GM21367 (cell line): ENCODE measurements at regions not wholly inside any gene's neighbourhood (a gene's known extent, or its start where the extent isn't known, plus 50 kb on each side); places are given as distances from the start of the nearest gene placed in this dataset.

ENCODE experiments used
- ATAC-seq: cut with Tn5 transposase; IDR thresholded peaks from one replicate; pipeline ENCODE4 v1.9.1; 2021; ENCODE audit not compliant: unreplicated experiment

DNA sequence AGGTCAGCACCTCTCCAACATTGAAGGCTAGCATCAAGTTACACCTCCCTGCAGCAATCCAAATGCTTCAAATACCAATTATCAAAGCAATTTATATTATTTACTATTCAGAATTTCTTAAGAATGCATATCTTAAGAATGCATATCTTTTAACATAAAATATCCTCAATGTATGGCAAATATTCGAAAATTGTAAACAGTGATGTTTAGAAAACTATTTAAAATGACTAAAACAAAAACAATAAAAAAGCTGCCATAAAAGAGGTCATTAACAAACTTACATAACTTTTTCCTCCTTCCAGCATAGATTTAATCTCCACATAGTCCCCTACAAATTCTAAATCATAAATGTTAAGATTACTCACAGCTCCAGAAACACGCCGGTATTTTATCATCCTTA lies 85.1 kb upstream of the SOX6 start:
- no peak for ATAC-seq

DNA sequence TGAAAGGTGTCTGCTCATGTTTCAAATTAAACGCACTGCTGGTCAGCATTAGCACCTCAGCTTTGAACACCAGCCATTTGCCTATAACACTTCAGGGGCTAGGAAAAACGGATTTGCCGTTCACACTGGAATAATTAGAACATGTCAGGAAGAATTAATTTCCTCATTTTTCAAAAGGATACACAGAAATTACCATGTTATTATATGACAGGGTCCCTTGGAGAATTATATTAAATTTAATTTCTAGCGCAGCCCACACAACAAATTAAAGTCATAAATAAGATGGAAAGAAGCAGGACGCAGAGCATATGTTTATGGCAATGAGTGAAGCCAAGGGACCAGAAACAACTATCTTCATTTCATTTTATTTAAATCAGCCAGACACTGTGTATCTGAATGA lies 83.8 kb upstream of the SOX6 start:
- no peak for ATAC-seq

DNA sequence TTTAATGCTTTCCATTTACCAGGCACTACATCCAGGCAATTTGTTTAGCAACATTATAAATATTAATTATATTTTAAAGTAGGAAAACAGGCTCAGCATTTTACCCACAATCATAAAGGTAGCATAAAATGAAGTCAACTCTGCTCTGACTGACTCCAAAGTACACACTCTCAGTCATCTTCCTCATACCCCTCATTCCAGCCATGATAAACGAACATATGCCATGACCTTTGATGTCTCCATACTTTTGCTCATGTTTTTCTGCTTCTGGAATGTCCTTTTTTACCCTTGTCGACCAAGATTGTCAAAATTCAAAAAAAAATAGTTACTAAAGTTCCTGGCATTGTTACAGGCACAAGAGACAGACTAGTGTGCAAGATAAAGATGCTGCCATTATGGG lies 77.7 kb upstream of the SOX6 start:
- ATAC-seq, result no peak

DNA sequence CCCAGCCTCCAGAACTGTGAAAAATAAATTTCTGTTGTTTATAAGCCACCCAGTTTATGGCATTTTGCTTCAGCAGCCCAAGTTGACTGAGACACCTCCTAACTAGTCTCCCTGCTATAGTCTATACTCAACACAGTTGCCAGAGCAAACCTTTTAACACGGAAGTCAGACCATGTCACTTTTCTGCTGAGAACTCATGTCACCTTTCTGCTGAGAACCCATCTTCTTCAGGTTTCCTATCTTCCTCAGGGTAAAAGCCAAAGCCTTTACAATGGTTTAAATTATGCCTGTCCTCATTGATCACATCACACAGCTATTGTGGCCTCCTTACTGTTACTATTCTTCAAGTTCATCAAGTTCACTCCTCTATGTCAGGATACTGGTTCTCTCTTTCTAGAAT lies 74.3 kb upstream of the SOX6 start:
- no peak for ATAC-seq

DNA sequence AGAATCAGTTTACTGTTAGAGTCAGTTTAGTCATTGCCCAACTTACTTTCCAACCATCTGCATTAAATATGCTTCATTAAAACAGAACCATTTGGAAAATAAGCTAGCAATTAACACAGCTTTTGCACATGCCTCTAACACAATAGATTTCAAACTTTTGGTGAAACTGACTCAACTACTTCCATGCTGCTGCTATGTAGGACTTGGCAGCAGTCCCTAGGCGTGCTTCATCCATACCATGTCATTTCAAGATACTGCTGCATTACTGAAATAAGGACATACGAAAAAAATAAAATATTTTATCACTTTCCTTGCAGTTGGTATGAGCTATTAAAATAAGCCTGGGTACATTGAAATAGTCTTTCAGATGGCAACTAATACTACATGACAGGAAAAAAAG lies 65.5 kb upstream of the SOX6 start:
- ATAC-seq, result no peak

DNA sequence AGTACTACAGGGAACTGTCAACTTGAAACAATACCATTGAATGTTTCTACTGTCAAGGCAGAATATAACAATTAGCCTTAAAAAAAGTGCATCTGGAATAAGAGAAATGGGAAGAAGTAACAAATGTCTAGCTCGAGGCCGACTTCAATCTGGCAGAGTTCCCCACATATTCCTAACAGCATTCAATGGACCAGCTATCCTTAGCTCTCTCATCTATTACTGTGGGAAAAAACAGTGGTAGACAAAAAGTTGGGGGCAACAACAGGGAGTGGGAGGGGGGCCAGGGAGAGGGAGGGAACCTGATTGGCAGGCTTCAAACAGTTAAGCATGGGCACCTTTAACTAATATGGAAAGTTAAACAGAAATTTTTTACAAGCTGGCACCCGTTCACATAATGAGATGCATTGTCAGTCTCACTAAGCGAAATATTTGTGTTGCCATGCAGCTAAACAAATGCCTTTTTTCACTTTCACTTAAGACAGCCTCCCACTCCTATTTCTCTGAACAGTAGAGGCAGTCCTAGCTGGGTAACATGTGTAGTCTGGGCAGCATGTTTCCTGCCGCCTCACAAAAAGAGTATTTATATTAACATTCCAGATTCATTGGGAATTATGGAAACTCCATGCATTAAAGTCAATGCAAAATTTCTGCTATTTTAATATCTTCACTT lies 62.2 kb upstream of the SOX6 start:
- ATAC-seq, result no peak

DNA sequence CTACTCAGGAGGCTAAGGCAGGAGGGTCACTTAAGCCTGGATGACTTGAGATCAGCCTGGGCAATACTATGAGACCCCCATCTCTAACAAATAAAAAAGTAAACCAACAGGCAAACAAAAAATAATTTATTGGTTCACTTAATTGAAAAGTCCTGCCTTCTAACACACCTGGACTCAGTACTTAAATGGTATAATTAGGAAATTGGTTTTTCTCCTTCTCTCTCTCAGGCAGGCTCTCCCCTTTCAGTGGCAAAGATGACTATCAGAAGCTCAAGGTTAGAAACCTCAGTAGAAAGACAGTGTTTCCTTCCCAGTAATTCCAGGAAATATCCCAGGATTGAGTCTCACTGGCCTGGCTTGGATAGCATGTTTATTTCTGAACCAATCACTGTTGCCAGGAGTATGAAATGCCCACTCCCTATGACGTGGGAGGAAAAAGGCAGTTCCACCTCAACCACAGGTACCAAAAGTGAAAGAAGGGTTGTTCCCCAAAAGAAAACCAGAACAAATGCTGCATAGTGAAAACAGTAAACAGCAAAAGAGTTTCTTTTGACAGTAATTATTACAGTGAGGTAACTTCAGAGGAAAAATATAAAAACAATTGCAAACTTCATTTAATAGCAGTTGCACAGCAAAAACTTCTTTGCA lies 56.3 kb upstream of the SOX6 start:
- peak; percentile 79 for ATAC-seq

DNA sequence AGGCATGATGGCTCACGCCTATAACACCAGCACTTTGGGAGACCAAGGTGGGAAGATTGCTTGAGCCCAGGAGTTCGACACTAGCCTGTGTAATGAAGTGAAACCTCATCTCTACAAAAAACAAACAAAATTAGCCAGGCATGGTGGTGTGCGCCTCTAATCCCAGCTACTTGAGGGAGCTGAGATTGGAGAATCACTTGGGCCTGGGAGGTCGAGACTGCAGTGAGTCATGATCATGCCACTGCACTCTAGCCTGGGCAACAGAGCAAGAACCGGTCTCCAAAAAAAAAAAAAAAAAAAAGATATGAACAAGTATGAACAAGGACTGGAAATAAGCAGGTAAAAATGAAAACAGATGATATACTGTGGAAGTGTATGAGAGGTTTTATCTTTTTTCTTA lies 54.1 kb upstream of the SOX6 start:
- no peak for ATAC-seq

DNA sequence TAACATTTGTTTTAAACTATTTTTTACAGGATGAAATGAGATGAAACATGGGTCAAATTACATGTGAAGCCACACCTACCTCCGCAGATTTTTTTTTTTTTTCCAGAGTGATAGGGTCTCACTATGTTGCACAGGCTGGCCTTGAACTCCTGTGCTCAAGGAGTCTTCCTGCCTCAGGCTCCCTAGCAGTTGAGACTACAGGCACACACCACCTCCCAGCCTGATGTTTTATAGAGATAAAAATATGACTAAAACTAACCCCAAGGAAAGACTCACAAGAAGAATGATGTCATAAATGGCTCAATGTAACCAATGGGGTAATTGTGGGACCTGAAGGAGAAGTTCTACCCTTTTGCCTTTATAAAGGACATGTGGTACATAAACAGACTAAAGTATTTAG lies 52.3 kb upstream of the SOX6 start:
- no peak for ATAC-seq

DNA sequence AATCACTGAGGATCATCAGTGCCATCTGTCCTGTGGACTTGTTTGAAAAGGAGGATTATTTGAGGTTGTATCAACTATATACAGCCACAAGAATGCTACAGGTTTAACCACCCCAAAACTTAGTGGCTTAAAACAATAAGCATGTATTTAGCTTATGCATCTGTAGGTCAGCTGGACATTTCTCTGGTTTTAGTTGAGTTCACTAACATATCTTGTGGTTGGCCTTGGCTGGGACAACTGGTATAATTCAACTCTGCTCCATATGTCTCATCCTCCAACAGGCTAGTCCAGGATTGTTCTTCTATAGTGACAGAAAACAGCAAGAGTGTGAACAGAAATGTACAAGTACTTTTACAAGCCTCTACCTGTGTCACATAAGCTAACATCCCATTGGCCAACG lies 49.9 kb upstream of the SOX6 start:
- ATAC-seq, result no peak
